Activated CD4-positive, alpha-beta memory T cell treated with anti-CD3 and anti-CD28 coated beads, Interleukin-2, amount 10 ng/mL, durations not matched to agents 7 days and 5 days (primary cell): ENCODE measurements at regions not wholly inside any gene's neighbourhood (a gene's known extent, or its start where the extent isn't known, plus 50 kb on each side); places are given as distances from the start of the nearest gene placed in this dataset.

Experiments used
- CTCF ChIA-PET: fragments of 350-600 bp; sonication (Branson Sonifier 250); formaldehyde crosslinking; loops from one replicate; lab custom pipeline; 2021; ENCODE audit warnings: antibody characterized with exemption, inconsistent platforms; lab: Charles Lee
- POLR2A ChIA-PET: fragments of 350-600 bp; sonication (Branson Sonifier 250); formaldehyde crosslinking; loops from one replicate; lab custom pipeline; 2021; ENCODE audit warnings: antibody characterized with exemption; lab: Charles Lee
- DNase-seq: peaks from one replicate; pipeline ENCODE4 v3.0.0-alpha.2; 2020
- H3K27ac Mint-ChIP-seq: one replicate; pipeline ENCODE4 v1.8.0; 2021; ENCODE audit warnings: mild to moderate bottlenecking, mixed read lengths
- H3K27me3 Mint-ChIP-seq: one replicate; pipeline ENCODE4 v1.8.0; 2021; ENCODE audit warnings: mixed read lengths
- H3K36me3 Mint-ChIP-seq: one replicate; pipeline ENCODE4 v1.8.0; 2021; ENCODE audit warnings: low read depth, mixed read lengths
- H3K4me1 Mint-ChIP-seq: one replicate; pipeline ENCODE4 v1.8.0; 2021; ENCODE audit warnings: mixed read lengths
- H3K4me3 Mint-ChIP-seq: one replicate; pipeline ENCODE4 v1.8.0; 2021; ENCODE audit warnings: mild to moderate bottlenecking, mixed read lengths
- H3K9me3 Mint-ChIP-seq: one replicate; pipeline ENCODE4 v1.8.0; 2021; ENCODE audit warnings: mixed read lengths

GRCh38 chr7:50160206-50160605 is 67.2 kb upstream of the ZPBP start:
- peaks cover 52% of the 10 kb centered on the region for H3K4me1 Mint-ChIP-seq
- H3K36me3 Mint-ChIP-seq = no peaks in the 10 kb centered on the region
- no peak for DNase-seq
- ChIA-PET POLR2A (no interaction called here), CTCF (interaction anchor here (1.0 kb wide), 1 partner anchor 258 kb away, joined by 3 read pairs; no protein-coding TSS in a partner anchor)
- H3K27ac Mint-ChIP-seq = no peak overlapping the region
- no peak overlapping the region for H3K4me3 Mint-ChIP-seq
- H3K9me3 Mint-ChIP-seq = no peaks in the 10 kb centered on the region
- no peaks in the 10 kb centered on the region for H3K27me3 Mint-ChIP-seq

DNA sequence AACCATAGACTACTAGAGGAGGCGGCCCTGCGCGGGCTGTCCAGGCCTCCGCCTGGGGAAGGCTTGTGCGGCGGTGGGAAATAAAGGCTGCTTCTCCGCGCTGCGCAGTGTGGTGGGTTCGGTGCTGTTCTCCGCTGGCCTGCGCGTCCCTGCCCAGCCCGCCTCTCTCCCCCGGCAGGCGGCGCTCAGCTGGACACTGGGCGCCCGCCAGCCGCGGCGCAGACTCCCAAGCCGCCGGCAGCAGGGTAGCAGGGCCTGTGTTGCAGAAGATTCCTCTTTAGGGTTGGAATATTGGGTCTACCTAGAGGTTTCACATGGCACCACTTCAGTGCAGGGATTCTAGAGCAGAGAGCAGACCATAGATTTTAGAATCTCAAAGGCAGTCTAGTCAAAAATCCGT is 66.1 kb upstream of the ZPBP start:
- POLR2A ChIA-PET = no interaction called here
- DNase-seq = no peak
- no peak overlapping the region for H3K27ac Mint-ChIP-seq
- H3K4me3 Mint-ChIP-seq = no peak overlapping the region
- no peaks in the 10 kb centered on the region for H3K9me3 Mint-ChIP-seq
- CTCF ChIA-PET = interaction anchor here (1.0 kb wide), 1 partner anchor 259 kb away, joined by 3 read pairs; no protein-coding TSS in a partner anchor
- H3K27me3 Mint-ChIP-seq = no peaks in the 10 kb centered on the region
- no peaks in the 10 kb centered on the region for H3K36me3 Mint-ChIP-seq
- peaks cover 43% of the 10 kb centered on the region for H3K4me1 Mint-ChIP-seq

DNA sequence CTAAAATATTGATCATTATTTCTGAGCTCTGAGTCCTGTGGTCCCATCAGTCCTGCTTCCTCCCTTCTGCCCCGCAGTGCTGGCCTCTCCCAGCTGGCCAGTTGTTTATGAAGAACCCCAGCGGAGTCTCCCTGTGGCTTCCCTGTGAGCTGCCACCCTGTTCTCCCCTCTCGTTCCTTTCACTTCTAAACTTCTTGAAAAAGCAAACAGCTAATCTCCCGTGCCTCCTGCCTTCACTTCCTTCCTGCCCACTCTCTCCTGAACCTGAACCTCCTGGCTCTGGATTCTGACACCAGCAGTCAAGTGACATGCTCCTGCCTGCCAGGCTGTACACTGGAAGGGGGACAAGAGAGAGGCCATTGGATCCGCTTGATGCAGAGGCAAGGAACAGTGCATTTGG is 63.7 kb upstream of the ZPBP start:
- peak overlapping the region; percentile 33 for H3K27ac Mint-ChIP-seq
- ChIA-PET POLR2A (interaction anchor here (0.8 to 2.2 kb wide), 2 partner anchors 9 to 196 kb away, joined by 3 to 10 read pairs; no protein-coding TSS in a partner anchor), CTCF (interaction anchor here (1.0 to 2.5 kb wide), 2 partner anchors 9 to 14 kb away, joined by 3 to 16 read pairs; no protein-coding TSS in a partner anchor)
- DNase-seq = no peak
- H3K36me3 Mint-ChIP-seq = no peaks in the 10 kb centered on the region
- H3K4me3 Mint-ChIP-seq = no peak overlapping the region
- H3K27me3 Mint-ChIP-seq = no peaks in the 10 kb centered on the region
- no peaks in the 10 kb centered on the region for H3K9me3 Mint-ChIP-seq
- H3K4me1 Mint-ChIP-seq = peaks cover 28% of the 10 kb centered on the region

DNA sequence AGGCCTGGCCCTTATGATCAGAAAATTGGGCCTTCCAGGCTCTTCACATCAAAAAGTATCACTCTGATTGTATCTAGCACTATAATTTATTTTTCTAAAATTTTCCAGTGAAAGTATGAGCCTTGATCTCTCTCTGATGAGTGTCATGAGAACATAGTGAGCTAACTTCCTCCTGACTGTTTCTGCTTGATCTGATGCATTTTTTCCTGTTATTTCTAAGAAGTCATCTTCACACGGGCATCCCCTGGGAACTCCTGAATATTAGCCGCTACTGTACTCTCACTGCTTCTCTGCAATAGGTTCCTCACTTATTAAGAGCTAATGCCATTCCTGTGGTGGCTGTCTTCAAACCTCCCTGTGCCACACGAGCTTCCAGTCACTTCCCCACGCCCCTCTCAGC is 63.1 kb upstream of the ZPBP start:
- ChIA-PET POLR2A (interaction anchor here (0.8 to 2.2 kb wide), 4 partner anchors 9 to 196 kb away, joined by 3 to 10 read pairs (median 4); no protein-coding TSS in a partner anchor), CTCF (interaction anchor here (1.0 to 2.5 kb wide), 4 partner anchors 10 to 259 kb away, joined by 3 to 16 read pairs (median 4); no protein-coding TSS in a partner anchor)
- Mint-ChIP-seq H3K36me3 (no peaks in the 10 kb centered on the region), H3K4me1 (peaks cover 26% of the 10 kb centered on the region), H3K27me3 (no peaks in the 10 kb centered on the region), H3K27ac (no peak overlapping the region), H3K9me3 (no peaks in the 10 kb centered on the region), H3K4me3 (no peak overlapping the region)
- DNase-seq = no peak

DNA sequence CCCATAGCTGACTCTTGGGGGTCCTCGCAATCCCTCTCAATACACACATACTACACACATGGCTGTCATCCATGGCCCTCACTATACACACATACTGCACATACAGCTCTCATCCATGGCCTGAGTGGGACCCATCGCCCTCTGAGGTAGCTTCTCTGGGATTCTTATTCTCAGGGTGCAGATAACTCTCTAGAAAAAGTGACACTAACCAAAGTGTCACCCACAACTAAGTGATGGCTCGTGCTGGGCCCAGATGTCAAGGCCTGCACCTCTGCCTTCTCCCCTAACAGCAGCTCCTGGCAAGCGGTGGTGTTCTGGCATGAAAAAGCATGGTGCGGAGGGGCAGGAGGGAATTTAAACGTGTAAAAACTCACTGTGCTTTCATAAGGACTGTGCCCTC is 62.7 kb upstream of the ZPBP start:
- Mint-ChIP-seq H3K27me3 (no peaks in the 10 kb centered on the region), H3K9me3 (no peaks in the 10 kb centered on the region), H3K27ac (no peak overlapping the region), H3K4me1 (peaks cover 24% of the 10 kb centered on the region), H3K4me3 (no peak overlapping the region), H3K36me3 (no peaks in the 10 kb centered on the region)
- ChIA-PET CTCF (interaction anchor here (1.0 to 2.5 kb wide), 3 partner anchors 13 to 259 kb away, joined by 3 to 16 read pairs (median 5); no protein-coding TSS in a partner anchor), POLR2A (interaction anchor here (0.6 to 2.2 kb wide), 4 partner anchors 9 to 35 kb away, joined by 3 to 10 read pairs (median 4); no protein-coding TSS in a partner anchor)
- DNase-seq = no peak

DNA sequence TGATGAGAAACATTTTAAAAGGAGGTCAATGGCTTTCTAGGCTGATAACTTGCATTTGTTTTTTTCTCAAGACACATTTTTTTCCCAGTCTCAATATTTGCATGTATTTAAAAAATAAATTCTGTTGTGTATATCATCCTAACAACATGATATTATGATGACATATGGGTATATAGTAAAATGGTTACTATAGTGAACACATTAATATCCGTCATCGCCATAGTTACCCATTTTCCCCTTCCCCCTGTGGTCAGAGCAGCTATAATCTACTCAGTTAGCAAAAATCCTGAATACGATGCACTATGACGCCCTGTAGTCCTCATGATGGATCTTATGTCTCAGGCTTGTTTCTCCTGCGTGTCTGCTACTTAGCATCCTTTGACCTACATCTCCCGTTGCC is 60.9 kb upstream of the ZPBP start:
- no peak overlapping the region for H3K4me3 Mint-ChIP-seq
- ChIA-PET POLR2A (no interaction called here), CTCF (no interaction called here)
- no peak for DNase-seq
- H3K27me3 Mint-ChIP-seq = no peaks in the 10 kb centered on the region
- H3K27ac Mint-ChIP-seq = no peak overlapping the region
- no peaks in the 10 kb centered on the region for H3K36me3 Mint-ChIP-seq
- H3K9me3 Mint-ChIP-seq = no peaks in the 10 kb centered on the region
- H3K4me1 Mint-ChIP-seq = peaks cover 24% of the 10 kb centered on the region

DNA sequence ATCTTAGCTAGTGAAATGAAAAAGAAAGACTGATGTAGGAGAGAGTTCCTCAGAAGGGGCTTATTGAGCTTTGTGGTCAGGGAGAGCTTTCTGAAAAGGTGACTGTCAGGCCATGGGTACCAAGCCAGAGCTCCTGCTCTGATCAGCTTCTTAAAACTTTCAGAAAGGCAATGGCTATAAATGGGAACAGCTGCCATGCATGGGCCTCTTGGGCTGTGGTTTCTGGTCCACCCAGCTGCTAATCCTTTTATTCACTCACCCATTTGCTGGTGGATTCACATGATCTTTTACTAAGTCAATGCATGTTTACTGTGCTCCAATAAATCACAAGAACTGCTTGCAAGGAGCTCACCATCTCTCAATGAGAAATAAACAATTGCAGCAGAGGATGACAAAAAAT is 60.1 kb upstream of the ZPBP start:
- ChIA-PET CTCF (interaction anchor here (0.9 to 1.8 kb wide), 3 partner anchors 9 to 480 kb away, joined by 3 to 8 read pairs (median 5); no protein-coding TSS in a partner anchor), POLR2A (interaction anchor here (1.0 kb wide), 1 partner anchor 203 kb away, joined by 3 read pairs; no protein-coding TSS in a partner anchor)
- Mint-ChIP-seq H3K27ac (no peak overlapping the region), H3K9me3 (no peaks in the 10 kb centered on the region), H3K27me3 (no peaks in the 10 kb centered on the region), H3K4me3 (no peak overlapping the region), H3K36me3 (peaks cover 2% of the 10 kb centered on the region), H3K4me1 (peaks cover 29% of the 10 kb centered on the region)
- DNase-seq = no peak

GRCh38 chr7:50152486-50152885 is 59.4 kb upstream of the ZPBP start:
- ChIA-PET CTCF (interaction anchor here (0.9 to 1.8 kb wide), 3 partner anchors 9 to 480 kb away, joined by 3 to 8 read pairs (median 5); no protein-coding TSS in a partner anchor), POLR2A (interaction anchor here (1.2 kb wide), 1 partner anchor 10 kb away, joined by 4 read pairs; no protein-coding TSS in a partner anchor)
- H3K36me3 Mint-ChIP-seq = peaks cover 2% of the 10 kb centered on the region
- H3K9me3 Mint-ChIP-seq = no peaks in the 10 kb centered on the region
- H3K27ac Mint-ChIP-seq = no peak overlapping the region
- H3K4me1 Mint-ChIP-seq = peaks cover 36% of the 10 kb centered on the region
- H3K27me3 Mint-ChIP-seq = no peaks in the 10 kb centered on the region
- no peak for DNase-seq
- no peak overlapping the region for H3K4me3 Mint-ChIP-seq

DNA sequence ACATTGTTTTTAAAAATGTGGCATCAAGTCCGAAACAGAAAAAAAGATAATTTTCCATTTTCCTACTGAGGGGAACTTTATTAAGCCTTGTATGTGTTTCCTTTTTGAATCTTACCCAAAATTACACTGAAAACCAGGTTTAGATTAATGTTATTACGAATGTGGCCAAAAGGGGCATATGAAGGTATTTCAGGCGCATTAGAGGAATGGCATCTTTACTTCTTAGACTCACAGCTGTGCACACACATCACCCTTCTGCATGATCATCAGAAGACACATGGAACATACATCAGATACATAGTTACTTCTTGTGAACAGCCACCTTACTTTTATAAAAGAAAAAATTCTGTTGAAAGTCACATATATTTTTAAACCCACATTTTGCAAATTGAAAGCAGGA is 58.6 kb upstream of the ZPBP start:
- Mint-ChIP-seq H3K27me3 (no peaks in the 10 kb centered on the region), H3K4me1 (peaks cover 36% of the 10 kb centered on the region), H3K36me3 (peaks cover 2% of the 10 kb centered on the region), H3K27ac (no peak overlapping the region), H3K9me3 (no peaks in the 10 kb centered on the region), H3K4me3 (no peak overlapping the region)
- POLR2A ChIA-PET = interaction anchor here (1.2 kb wide), 1 partner anchor 9 kb away, joined by 4 read pairs; no protein-coding TSS in a partner anchor
- CTCF ChIA-PET = no interaction called here
- DNase-seq = no peak

DNA sequence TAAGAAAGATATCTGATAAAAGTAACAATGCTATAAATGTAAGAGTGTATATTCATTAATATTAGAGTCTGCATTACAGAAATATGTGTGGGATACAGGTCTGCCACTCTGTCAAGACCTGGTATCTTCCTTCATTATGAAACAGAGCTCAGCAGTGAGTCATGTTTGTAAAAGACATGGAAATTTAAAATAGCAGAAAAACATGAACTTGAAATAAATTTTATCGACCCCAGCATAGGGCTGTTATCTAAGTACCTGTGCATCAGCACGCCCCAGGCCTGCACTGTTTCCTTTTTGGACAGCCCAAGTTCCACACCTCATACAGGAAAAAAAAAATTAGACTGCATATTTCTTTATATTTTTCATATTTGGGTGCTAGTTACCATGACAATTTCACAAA is 58.0 kb upstream of the ZPBP start:
- CTCF ChIA-PET = interaction anchor here (1.4 to 2.0 kb wide), 2 partner anchors 13 to 217 kb away, joined by 3 to 5 read pairs; no protein-coding TSS in a partner anchor

GRCh38 chr7:50149369-50149768 is 56.3 kb upstream of the ZPBP start:
- Mint-ChIP-seq H3K36me3 (peaks cover 2% of the 10 kb centered on the region), H3K4me1 (peaks cover 44% of the 10 kb centered on the region), H3K4me3 (no peak overlapping the region), H3K27ac (no peak overlapping the region), H3K27me3 (no peaks in the 10 kb centered on the region), H3K9me3 (no peaks in the 10 kb centered on the region)
- ChIA-PET CTCF (interaction anchor here (0.7 to 2.0 kb wide), 5 partner anchors 10 to 272 kb away, joined by 3 to 5 read pairs (median 3); no protein-coding TSS in a partner anchor), POLR2A (interaction anchor here (0.9 to 1.5 kb wide), 2 partner anchors 54 to 56 kb away, joined by 3 read pairs; no protein-coding TSS in a partner anchor)
- no peak for DNase-seq

More for the DNA sequence above, 58.0 kb upstream of the ZPBP start:
- POLR2A ChIA-PET = no interaction called here
- no peaks in the 10 kb centered on the region for H3K9me3 Mint-ChIP-seq
- no peaks in the 10 kb centered on the region for H3K27me3 Mint-ChIP-seq
- DNase-seq = no peak
- H3K27ac Mint-ChIP-seq = no peak overlapping the region
- H3K4me1 Mint-ChIP-seq = peaks cover 36% of the 10 kb centered on the region
- no peak overlapping the region for H3K4me3 Mint-ChIP-seq
- H3K36me3 Mint-ChIP-seq = peaks cover 2% of the 10 kb centered on the region

DNA sequence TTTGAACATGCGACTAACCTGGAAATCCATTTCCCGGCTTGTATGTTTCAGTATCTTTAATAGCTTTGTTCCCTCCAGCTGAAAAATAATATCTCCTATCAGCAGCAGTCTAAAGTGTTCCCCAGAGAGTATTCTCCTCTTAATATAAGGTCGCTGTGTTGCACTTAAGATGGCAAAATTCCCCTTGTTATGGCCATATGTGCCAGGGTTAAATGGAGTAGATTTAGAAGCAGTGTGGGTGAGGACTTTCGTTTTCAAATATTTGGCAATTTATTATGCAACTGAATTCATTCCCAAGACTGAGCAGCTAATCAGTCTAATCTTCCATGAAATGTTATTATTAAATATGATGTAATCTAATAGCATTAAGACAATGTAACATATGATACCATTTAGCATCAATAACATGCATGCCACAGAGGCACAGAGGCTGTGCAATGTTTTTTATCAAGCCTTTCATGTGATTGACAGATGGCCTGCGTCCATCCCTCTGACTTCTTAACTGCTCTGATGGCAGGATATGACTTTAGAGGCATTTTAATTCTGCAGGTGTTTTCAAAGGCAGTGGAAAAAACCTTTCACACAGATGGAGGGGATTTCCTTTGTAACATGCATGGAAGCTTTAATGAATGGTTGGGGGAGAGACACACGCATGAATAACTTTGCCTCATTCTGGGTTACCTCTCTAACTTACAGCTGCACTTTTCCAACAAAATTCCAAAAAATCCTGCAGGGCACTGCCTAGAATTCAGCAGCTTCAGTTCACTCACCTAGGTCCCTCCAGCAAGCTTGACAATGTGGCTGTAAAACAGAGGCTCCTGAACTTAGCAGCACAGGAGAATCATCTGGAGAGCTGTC is 55.1 kb upstream of the ZPBP start:
- POLR2A ChIA-PET = interaction anchor here (0.9 to 1.5 kb wide), 2 partner anchors 55 to 57 kb away, joined by 3 read pairs; no protein-coding TSS in a partner anchor
- H3K9me3 Mint-ChIP-seq = no peaks in the 10 kb centered on the region
- no peak overlapping the region for H3K4me3 Mint-ChIP-seq
- peaks cover 2% of the 10 kb centered on the region for H3K36me3 Mint-ChIP-seq
- CTCF ChIA-PET = interaction anchor here (0.9 to 2.5 kb wide), 5 partner anchors 9 to 273 kb away, joined by 3 to 14 read pairs (median 4); no protein-coding TSS in a partner anchor
- H3K27ac Mint-ChIP-seq = peak overlapping the region; percentile 29
- no peak for DNase-seq
- no peaks in the 10 kb centered on the region for H3K27me3 Mint-ChIP-seq
- H3K4me1 Mint-ChIP-seq = peaks cover 48% of the 10 kb centered on the region
